Keratinocyte (primary cell): ENCODE measurements at regions not wholly inside any gene's neighbourhood (a gene's known extent, or its start where the extent isn't known, plus 50 kb on each side); places are given as distances from the start of the nearest gene placed in this dataset.

Source experiments
- DNase-seq: peaks from one replicate; pipeline ENCODE4 v3.0.0-alpha.2; 2011; ENCODE audit warnings: low read depth, missing footprints, low spot score
- FAIRE-seq: peaks from 2 replicates; lab custom pipeline; 2011; peaks lifted over from hg19 to GRCh38; lab: Jason Lieb, UNC
- H2AFZ ChIP-seq: 2 replicates; pipeline ENCODE4 v1.6.0; 2012; ENCODE audit warnings: low read length, control low read depth, inconsistent platforms; ENCODE audit not compliant: control insufficient read depth
- H3K27ac ChIP-seq: 2 replicates; pipeline ENCODE4 v1.5.1; 2011; ENCODE audit warnings: low read length; ENCODE audit not compliant: control insufficient read depth, insufficient read depth
- H3K27me3 ChIP-seq: 3 replicates; pipeline ENCODE4 v1.6.0; 2011; ENCODE audit warnings: low read length; ENCODE audit not compliant: control insufficient read depth, insufficient read depth; ENCODE audit errors: extremely low read depth
- H3K36me3 ChIP-seq, 2 experiments: 2 replicates in 1 of 2; 3 replicates in 1 of 2; pipeline ENCODE4 v1.5.1; 2011; ENCODE audit warnings: low read length in 2 of 2, mild to moderate bottlenecking in 1 of 2; ENCODE audit not compliant: control insufficient read depth in 2 of 2, insufficient read depth in 2 of 2; ENCODE audit errors: extremely low read depth in 1 of 2
- H3K4me1 ChIP-seq: 3 replicates; pipeline ENCODE4 v1.5.1; 2011; ENCODE audit warnings: low read length; ENCODE audit not compliant: control insufficient read depth, insufficient read depth; ENCODE audit errors: extremely low read depth
- H3K4me2 ChIP-seq: 3 replicates; pipeline ENCODE4 v1.6.0; 2011; ENCODE audit warnings: low read depth, low read length; ENCODE audit not compliant: control insufficient read depth, insufficient read depth; ENCODE audit errors: extremely low read depth
- H3K4me3 ChIP-seq, 3 experiments: fragments of 200-600 bp in 1 of 3; sonication (generic) in 1 of 3; 2 replicates in 2 of 3; 3 replicates in 1 of 3; pipeline ENCODE4 v1.5.1; 2011 to 2016; ENCODE audit warnings: low read length in 3 of 3, mild to moderate bottlenecking in 3 of 3, control low read depth in 2 of 3, inconsistent platforms in 1 of 3, low read depth in 1 of 3, mixed read lengths in 1 of 3, mixed run types in 1 of 3, moderate library complexity in 1 of 3; ENCODE audit not compliant: control insufficient read depth in 2 of 3, insufficient read depth in 2 of 3; ENCODE audit errors: extremely low read depth in 1 of 3
- H3K79me2 ChIP-seq: 2 replicates; pipeline ENCODE4 v1.6.0; 2012; ENCODE audit warnings: low read length; ENCODE audit not compliant: control insufficient read depth, insufficient read depth
- H3K9ac ChIP-seq: 3 replicates; pipeline ENCODE4 v1.6.0; 2011; ENCODE audit warnings: low read length; ENCODE audit not compliant: control insufficient read depth, insufficient read depth; ENCODE audit errors: extremely low read depth
- H3K9me1 ChIP-seq: 3 replicates; pipeline ENCODE4 v1.6.0; 2011; ENCODE audit warnings: low read length; ENCODE audit not compliant: control insufficient read depth, insufficient read depth; ENCODE audit errors: extremely low read depth
- H3K9me3 ChIP-seq: 2 replicates; pipeline ENCODE4 v1.5.1; 2012; ENCODE audit warnings: low read depth, low read length; ENCODE audit not compliant: control insufficient read depth
- H4K20me1 ChIP-seq: 3 replicates; pipeline ENCODE4 v1.6.0; 2011; ENCODE audit warnings: low read length; ENCODE audit not compliant: control insufficient read depth, insufficient read depth; ENCODE audit errors: extremely low read depth
- EZH2 ChIP-seq: IDR thresholded peaks from one replicate; pipeline ENCODE4 v1.6.1; 2012; ENCODE audit warnings: inconsistent platforms, mild to moderate bottlenecking, low read length, moderate library complexity
- dilution Hi-C: fragments of 300-500 bp; cut with MboI; formaldehyde crosslinking; loops from one replicate; pipeline ENCODE4 v1.7.0; 2020; ENCODE audit warnings: low sequenced_read_pairs; ENCODE audit not compliant: extremely low pct_ligation_motif_present
- TF ChIP-seq, protein P1 (sequence below), 3 experiments: IDR thresholded peaks in 1 of 3; conservative IDR thresholded peaks in 1 of 3; optimal IDR thresholded peaks in 1 of 3; 2 replicates in 2 of 3; 3 replicates in 1 of 3; pipeline versions ENCODE3 to v1.5.1; 2011; ENCODE audit warnings: low read length in 3 of 3, mild to moderate bottlenecking in 3 of 3, moderate library complexity in 2 of 3, control low read depth in 1 of 3, inconsistent platforms in 1 of 3; ENCODE audit not compliant: insufficient read depth in 2 of 3; ENCODE audit errors: extremely low read depth in 1 of 3

DNA sequence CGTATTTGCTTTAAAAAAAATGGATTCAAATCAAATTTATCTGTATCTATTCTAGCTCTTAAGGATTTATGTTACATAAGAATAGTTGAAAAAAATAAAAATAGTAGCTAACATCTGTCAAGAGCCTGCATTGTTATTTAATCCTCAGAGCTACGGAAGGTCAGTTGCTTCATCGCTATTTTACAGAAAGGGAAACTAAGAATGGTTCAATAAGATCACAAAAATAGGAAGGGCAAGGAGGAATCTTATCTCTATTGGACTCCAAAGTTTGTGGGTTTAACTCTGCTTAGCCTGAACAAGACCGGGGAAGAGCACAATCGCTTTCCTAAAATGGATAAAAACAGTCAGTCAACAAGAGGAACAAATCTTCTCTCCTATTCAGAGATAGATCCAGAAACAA, 270.2 kb upstream of the SMIM31 start:
- no peak overlapping the region for H3K27ac ChIP-seq
- H3K4me1 ChIP-seq, result peaks cover 9% of the 10 kb centered on the region
- H3K9ac ChIP-seq, result no peak overlapping the region
- no peaks in the 10 kb centered on the region for H3K9me1 ChIP-seq
- H3K27me3 ChIP-seq, result no peaks in the 10 kb centered on the region
- H2AFZ ChIP-seq, result peak overlapping the region; percentile 71
- H3K36me3 ChIP-seq, result no peaks in the 10 kb centered on the region
- FAIRE-seq (no peak), DNase-seq (no peak)
- TF ChIP-seq EZH2, result no peak
- TF ChIP-seq, protein P1, sequence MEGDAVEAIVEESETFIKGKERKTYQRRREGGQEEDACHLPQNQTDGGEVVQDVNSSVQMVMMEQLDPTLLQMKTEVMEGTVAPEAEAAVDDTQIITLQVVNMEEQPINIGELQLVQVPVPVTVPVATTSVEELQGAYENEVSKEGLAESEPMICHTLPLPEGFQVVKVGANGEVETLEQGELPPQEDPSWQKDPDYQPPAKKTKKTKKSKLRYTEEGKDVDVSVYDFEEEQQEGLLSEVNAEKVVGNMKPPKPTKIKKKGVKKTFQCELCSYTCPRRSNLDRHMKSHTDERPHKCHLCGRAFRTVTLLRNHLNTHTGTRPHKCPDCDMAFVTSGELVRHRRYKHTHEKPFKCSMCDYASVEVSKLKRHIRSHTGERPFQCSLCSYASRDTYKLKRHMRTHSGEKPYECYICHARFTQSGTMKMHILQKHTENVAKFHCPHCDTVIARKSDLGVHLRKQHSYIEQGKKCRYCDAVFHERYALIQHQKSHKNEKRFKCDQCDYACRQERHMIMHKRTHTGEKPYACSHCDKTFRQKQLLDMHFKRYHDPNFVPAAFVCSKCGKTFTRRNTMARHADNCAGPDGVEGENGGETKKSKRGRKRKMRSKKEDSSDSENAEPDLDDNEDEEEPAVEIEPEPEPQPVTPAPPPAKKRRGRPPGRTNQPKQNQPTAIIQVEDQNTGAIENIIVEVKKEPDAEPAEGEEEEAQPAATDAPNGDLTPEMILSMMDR (optimal IDR thresholded peaks at IDR 0.05 in 1 of 3, IDR thresholded peaks at IDR 0.05 in 1 of 3, conservative IDR thresholded peaks at IDR 0.05 in 1 of 3; ENCODE audit: extremely low read depth in 1 of 3, insufficient read depth in 2 of 3, low read length in 3 of 3), result no peak
- dilution Hi-C loops, result no loop called here
- H3K79me2 ChIP-seq, result no peaks in the 10 kb centered on the region
- no peak overlapping the region for H3K4me3 ChIP-seq
- H4K20me1 ChIP-seq, result no peaks in the 10 kb centered on the region
- H3K9me3 ChIP-seq, result no peaks in the 10 kb centered on the region
- H3K4me2 ChIP-seq, result peak overlapping the region; percentile 12

DNA sequence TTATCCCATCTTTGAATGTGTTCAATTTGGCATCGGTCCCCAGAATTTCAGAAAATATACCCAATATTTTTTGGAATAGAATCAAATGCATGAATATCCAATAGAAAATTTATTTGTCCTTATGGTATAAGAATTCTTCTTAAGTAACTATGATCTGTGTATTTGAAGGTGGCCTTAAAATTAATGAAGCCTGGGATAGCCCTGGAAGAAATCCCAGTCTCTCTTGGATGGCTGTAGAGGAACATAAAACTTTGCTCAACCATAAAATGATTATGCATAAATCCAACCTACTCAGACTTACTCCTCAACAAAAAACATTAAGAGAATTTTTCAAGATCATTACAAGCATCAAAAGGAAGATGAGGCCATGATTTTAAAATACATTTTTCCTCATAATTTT, 269.4 kb upstream of the SMIM31 start:
- H3K9me3 ChIP-seq, result no peaks in the 10 kb centered on the region
- dilution Hi-C loops, result no loop called here
- FAIRE-seq, result no peak

More for the DNA sequence above, 269.4 kb upstream of the SMIM31 start:
- no peak for TF ChIP-seq EZH2
- TF ChIP-seq, protein P1 (optimal IDR thresholded peaks at IDR 0.05 in 1 of 3, IDR thresholded peaks at IDR 0.05 in 1 of 3, conservative IDR thresholded peaks at IDR 0.05 in 1 of 3; ENCODE audit: extremely low read depth in 1 of 3, insufficient read depth in 2 of 3, low read length in 3 of 3), result no peak
- DNase-seq, result no peak
- peaks cover 9% of the 10 kb centered on the region for H3K4me1 ChIP-seq
- no peaks in the 10 kb centered on the region for H3K27me3 ChIP-seq
- no peak overlapping the region for H3K9ac ChIP-seq
- no peaks in the 10 kb centered on the region for H3K36me3 ChIP-seq
- H3K4me3 ChIP-seq, result no peak overlapping the region
- H3K9me1 ChIP-seq, result no peaks in the 10 kb centered on the region
- no peak overlapping the region for H3K27ac ChIP-seq
- H3K79me2 ChIP-seq, result no peaks in the 10 kb centered on the region
- no peaks in the 10 kb centered on the region for H4K20me1 ChIP-seq
- no peak overlapping the region for H2AFZ ChIP-seq
- H3K4me2 ChIP-seq, result no peak overlapping the region
